Uterus (tissue), 2 donors: ENCODE measurements at regions not wholly inside any gene's neighbourhood (a gene's known extent, or its start where the extent isn't known, plus 50 kb on each side); places are given as distances from the start of the nearest gene placed in this dataset.

ENCODE experiments used
- CTCF ChIP-seq, 4 experiments: fragments of 200-600 bp in 2 of 4; fragments of 450-650 bp in 2 of 4; sonication (generic) in 2 of 4; IDR thresholded peaks; one replicate each; pipeline ENCODE4 v1.5.1; 2016 to 2019; ENCODE audit warnings: antibody characterized with exemption in 4 of 4, mild to moderate bottlenecking in 2 of 4, moderate library complexity in 1 of 4
- POLR2A ChIP-seq, 2 donors: fragments of 450-650 bp; IDR thresholded peaks; one replicate each; pipeline ENCODE4 v1.6.1; 2016; ENCODE audit warnings: antibody characterized with exemption in 2 of 2, mild to moderate bottlenecking in 1 of 2, moderate library complexity in 1 of 2

- TF ChIP-seq POLR2A (IDR thresholded peaks at IDR 0.05) (no peak), CTCF (IDR thresholded peaks at IDR 0.05) (no peak)
Observed at GRCh38 chr20:55888685-55889084, 116.6 kb downstream of the CBLN4 start.
